ENCODE measurements at regions not wholly inside any gene's neighbourhood (a gene's known extent, or its start where the extent isn't known, plus 50 kb on each side); places are given as distances from the start of the nearest gene placed in this dataset.
A peak's percentile ranks its signal among the peaks of the same experiment; 100 is the strongest.

DNA sequence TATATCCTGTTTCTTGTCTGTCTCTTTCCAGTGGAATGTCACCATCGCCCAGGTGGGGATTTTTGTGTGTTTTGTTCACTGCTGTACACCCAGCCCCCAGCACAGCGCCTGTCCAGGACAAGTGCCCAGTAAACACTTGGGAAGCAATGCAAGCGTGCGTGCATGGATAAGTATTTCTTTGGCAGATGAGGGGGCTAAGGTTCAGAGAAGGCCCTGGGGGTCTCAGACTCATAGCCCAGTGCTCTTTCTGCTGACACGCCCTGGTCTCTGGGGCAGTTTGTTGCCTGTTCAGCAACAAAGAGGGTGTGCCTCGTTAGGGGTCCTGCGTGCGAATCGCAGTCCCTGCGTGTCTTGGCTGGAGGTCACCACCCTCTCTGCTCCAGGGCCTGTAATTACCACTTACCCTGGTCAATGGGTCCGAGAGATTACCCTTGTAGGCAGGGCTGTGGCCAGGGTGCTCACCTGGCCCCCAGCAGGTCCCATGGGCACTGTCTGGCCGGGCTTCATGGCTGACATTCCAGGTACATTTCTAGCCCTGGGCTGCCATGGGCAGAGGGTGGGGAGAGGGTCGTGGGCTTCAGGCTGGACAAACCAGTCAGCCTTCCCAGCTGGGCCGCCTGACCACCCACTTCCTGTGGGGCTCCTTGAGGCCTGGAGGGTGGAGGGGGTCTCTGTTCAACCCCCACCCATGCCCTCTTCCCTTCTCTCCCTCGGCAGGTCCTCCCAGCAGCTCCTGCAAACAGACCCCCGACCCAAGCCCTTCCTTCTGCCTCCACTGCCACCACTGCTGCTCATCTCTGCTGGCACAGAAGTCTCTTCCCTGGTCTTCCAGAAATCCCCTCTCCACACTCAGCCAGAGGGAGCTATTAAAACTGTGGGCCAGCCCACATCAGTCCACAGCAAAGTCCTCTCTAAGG, 87.1 kb downstream of the CEBPB start:
- no peak overlapping the region for H3K4me3 ChIP-seq
- TF ChIP-seq POLR2AphosphoS5 (IDR thresholded peaks at IDR 0.05) (no peak), CTCF (IDR thresholded peaks at IDR 0.05) (no peak), EP300 (IDR thresholded peaks at IDR 0.05) (no peak), POLR2A (IDR thresholded peaks at IDR 0.05) (no peak)
- no peak for ATAC-seq
- H3K27ac ChIP-seq: peak overlapping the region in 3 of 4 donors; percentile 39 to 65 (median 41)
- H3K27me3 ChIP-seq: no peaks in the 10 kb centered on the region
- no peaks in the 10 kb centered on the region for H3K36me3 ChIP-seq
- 67 to 90% methylated on average over 1 to 5 of the region's 16 CpGs for WGBS, 2 donors (ENCODE audit: low coverage in 1 of 2)
- H3K4me1 ChIP-seq: peaks cover 0 to 29% (median 8%) of the 10 kb centered on the region in 3 donors
- H3K9me3 ChIP-seq: no peaks in the 10 kb centered on the region

DNA sequence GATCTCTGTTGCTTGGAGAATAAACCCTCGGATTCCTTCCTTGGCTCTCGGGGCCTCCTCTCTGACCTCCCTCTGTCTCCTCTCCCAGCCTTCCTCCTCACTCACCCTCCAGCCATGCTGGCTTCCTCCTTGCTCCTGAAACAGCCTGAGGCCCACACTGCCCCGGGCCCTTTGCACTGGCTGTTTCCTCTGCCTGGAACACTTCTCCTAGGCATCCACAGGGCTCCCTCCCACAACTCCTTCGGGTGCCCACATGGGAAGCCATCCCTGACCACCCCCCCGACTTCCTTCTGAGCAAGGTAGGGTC, 87.7 kb downstream of the CEBPB start:
- no peaks in the 10 kb centered on the region for H3K36me3 ChIP-seq
- H3K4me3 ChIP-seq: no peak overlapping the region
- 44 to 80% methylated on average over 1 to 3 of the region's 5 CpGs for WGBS, 2 donors (ENCODE audit: low coverage in 1 of 2)
- ATAC-seq: no peak
- no peaks in the 10 kb centered on the region for H3K9me3 ChIP-seq
- TF ChIP-seq CTCF (IDR thresholded peaks at IDR 0.05) (no peak), POLR2A (IDR thresholded peaks at IDR 0.05) (no peak)
- H3K4me1 ChIP-seq: peaks cover 0 to 34% (median 13%) of the 10 kb centered on the region in 3 donors
- H3K27ac ChIP-seq: peak overlapping the region in 3 of 4 donors; percentile 39 to 65 (median 41)
- H3K27me3 ChIP-seq: no peaks in the 10 kb centered on the region

DNA sequence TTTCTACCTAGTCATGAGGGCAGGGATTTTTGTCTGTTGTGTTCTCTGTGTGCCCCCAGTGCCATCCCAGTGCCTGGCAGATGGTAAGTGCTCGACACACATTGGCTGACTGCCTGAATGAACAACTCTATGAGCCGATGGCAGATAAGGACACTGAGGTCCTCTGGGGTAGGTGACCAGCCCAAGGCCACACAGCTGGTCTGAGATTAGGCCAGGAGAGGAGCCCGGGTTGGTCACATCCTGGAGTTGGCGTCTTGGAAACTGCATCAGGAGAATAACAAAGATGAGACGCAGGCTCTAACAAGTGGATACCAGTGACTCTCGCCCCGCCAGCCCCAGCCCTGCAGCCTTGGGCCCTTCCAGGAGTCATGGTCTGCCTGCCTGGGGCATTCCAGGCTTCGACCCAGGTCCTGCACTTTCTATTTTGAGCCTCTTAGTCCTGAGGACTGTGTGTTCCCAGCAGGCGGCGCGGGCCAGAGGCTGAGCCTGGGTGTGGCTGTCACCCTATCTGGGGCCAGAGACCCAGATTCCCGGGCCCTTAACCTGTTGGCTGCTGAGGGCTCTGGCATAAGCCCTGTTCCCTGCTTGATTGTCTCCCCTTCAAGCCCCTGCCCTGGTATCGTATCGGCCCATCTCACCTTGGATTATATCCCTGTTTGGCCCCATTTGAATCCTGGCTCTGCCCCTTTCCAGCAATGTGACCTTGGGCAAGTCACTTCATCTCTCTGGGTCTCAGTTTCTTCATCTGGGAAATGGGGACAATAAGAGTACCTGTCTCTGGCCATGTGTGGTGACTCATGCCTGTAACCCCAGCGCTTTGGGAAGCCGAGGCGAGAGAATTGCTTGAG, 88.3 kb downstream of the CEBPB start:
- 53 to 54% methylated on average over 3 to 11 of the region's 17 CpGs for WGBS, 2 donors (ENCODE audit: low coverage in 1 of 2)
- Histone ChIP-seq H3K36me3 (no peaks in the 10 kb centered on the region), H3K9me3 (no peaks in the 10 kb centered on the region), H3K27ac (peak overlapping the region in 3 of 4 donors; percentile 39 to 65 (median 41)), H3K27me3 (no peaks in the 10 kb centered on the region), H3K4me3 (no peak overlapping the region), H3K4me1 (peaks cover 0 to 34% (median 18%) of the 10 kb centered on the region in 3 donors)
- no peak for TF ChIP-seq POLR2A (IDR thresholded peaks at IDR 0.05)
- peak in 3 of 4 experiments; percentile 48 to 64 (median 49) for TF ChIP-seq CTCF (IDR thresholded peaks at IDR 0.05)
- peak; percentile 65 for TF ChIP-seq POLR2AphosphoS5 (IDR thresholded peaks at IDR 0.05)
- peak; percentile 62 for ATAC-seq

DNA sequence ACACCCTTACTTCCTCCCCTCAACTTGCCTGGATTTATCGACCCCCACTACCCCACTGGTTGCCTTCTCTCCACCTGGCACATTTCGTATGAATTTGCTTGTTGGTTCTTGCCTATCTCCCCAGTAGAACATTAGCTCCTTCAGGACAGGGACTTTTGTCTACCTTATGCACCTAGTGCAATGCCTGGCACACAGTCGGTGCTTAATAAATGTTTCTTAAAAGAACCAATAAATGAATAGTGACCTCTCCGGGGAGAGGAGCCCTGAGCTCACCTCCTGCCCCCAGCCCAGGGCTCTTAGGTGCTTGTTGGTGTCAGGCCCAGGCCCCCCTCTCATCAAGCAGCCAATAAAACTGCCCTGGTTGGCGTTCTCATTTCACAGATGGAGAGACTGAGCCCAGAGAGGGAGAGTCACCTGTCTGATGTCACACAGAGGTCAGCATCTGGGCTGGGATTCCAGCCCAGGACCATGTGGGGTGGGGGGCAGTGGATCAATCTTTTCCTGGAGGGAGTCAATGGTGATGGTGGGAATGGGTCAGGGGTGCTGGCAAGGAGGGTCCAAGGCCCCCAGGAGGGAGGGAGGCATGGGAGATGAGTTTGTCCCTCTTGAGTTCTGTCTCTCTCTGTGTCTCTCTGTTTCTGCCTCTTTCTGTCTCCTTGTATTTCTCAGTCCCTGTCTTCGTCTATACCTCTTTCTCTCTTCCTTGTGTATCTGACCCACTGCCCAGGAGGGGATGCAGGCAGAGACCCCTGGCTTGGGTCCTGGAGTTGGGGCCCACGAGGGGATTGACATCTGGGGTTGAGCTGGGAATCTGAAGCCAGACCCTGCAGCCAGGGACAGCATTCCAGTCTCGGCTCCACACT, 89.6 kb downstream of the CEBPB start:
- Histone ChIP-seq H3K27me3 (no peaks in the 10 kb centered on the region), H3K4me3 (no peak overlapping the region), H3K36me3 (no peaks in the 10 kb centered on the region), H3K27ac (peak overlapping the region in 2 of 4 donors; percentile 3 to 15), H3K9me3 (no peaks in the 10 kb centered on the region), H3K4me1 (peaks cover 0 to 47% (median 24%) of the 10 kb centered on the region in 3 donors)
- no peak for TF ChIP-seq CTCF (IDR thresholded peaks at IDR 0.05)
- no peak for TF ChIP-seq POLR2A (IDR thresholded peaks at IDR 0.05)
- TF ChIP-seq EP300 (IDR thresholded peaks at IDR 0.05): no peak
- TF ChIP-seq POLR2AphosphoS5 (IDR thresholded peaks at IDR 0.05): no peak
- no peak for ATAC-seq
- 57 to 84% methylated on average over 1 to 4 of the region's 8 CpGs for WGBS, 2 donors (ENCODE audit: low coverage in 1 of 2)

Data from gastroesophageal sphincter (tissue), 4 donors.